ACC112 (cell line): ENCODE measurements at regions not wholly inside any gene's neighbourhood (a gene's known extent, or its start where the extent isn't known, plus 50 kb on each side); places are given as distances from the start of the nearest gene placed in this dataset.
"Not testable (repeated sequence)": the region's sequence is repeated elsewhere in the genome, so short reads cannot be mapped to it uniquely, and the experiment has no call there.

ENCODE experiments used
- H2AFZ ChIP-seq: fragments of 200-600 bp; sonication (generic); one replicate; pipeline ENCODE4 v1.6.0; 2017; ENCODE audit warnings: antibody characterized with exemption, low read length; ENCODE audit not compliant: unreplicated experiment
- H3K27ac ChIP-seq: fragments of 200-600 bp; sonication (generic); 2 replicates; pipeline ENCODE4 v1.5.1; 2014; ENCODE audit warnings: low read depth, mild to moderate bottlenecking, antibody characterized with exemption, low read length, moderate library complexity
- H3K27me3 ChIP-seq: fragments of 200-600 bp; sonication (generic); 2 replicates; pipeline ENCODE4 v1.6.1; 2014; ENCODE audit warnings: mild to moderate bottlenecking, antibody characterized with exemption, low read length, moderate library complexity, mixed read lengths; ENCODE audit not compliant: insufficient read depth
- H3K36me3 ChIP-seq: fragments of 200-600 bp; sonication (generic); 2 replicates; pipeline ENCODE4 v1.6.1; 2016; ENCODE audit warnings: mild to moderate bottlenecking, antibody characterized with exemption, low read length, moderate library complexity, mixed read lengths; ENCODE audit not compliant: insufficient read depth
- H3K4me1 ChIP-seq: fragments of 200-600 bp; sonication (generic); one replicate; pipeline ENCODE4 v1.6.1; 2016; ENCODE audit warnings: low read length, mixed read lengths; ENCODE audit not compliant: insufficient read depth, unreplicated experiment, control insufficient read depth
- H3K4me3 ChIP-seq: fragments of 200-600 bp; sonication (generic); 2 replicates; pipeline ENCODE4 v1.5.1; 2014; ENCODE audit warnings: mild to moderate bottlenecking, low read depth, low read length
- H3K79me2 ChIP-seq: fragments of 200-600 bp; sonication (generic); one replicate; pipeline ENCODE4 v1.6.0; 2016; ENCODE audit warnings: low read length; ENCODE audit not compliant: control insufficient read depth, unreplicated experiment, insufficient read depth

DNA sequence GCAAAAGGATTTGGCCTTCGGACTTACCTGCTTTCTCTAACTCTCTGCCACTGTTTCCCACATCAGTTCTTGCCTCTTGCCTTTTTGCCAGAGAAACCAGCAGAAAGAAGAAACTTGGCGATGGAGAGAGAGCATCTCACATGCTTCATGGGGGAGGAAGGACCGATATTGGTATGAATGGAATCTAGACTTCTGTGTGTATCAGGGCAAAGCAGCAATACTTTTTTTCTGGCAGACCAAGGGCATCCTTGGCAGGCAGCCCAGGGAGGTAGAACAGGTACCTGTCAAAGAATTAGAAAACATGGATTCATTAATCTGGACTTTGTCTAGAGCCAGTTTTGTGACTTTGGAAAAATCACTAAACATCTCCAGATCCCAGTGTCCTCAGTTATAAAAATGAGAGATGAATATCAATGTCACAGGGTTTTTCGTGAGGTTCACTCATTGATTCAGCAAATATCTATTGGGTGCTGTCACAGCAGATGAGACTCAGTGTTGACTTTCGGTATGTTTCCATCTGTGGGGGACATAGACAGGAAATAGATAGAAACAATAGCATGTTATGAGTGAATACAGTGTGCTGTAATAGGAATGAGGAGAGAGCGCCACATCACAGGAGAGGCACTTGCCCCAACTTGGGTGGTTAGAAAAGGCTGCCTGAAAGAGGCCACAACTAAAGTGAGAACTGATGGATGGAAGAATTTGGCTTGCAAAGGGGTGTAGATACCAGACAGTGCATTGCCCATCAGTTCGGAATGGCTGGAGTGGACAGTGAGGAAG lies 114.1 kb downstream of the CD83 start:
- no peaks in the 10 kb centered on the region for H3K36me3 ChIP-seq
- no peak overlapping the region for H3K4me3 ChIP-seq
- H3K79me2 ChIP-seq: no peaks in the 10 kb centered on the region
- no peaks in the 10 kb centered on the region for H3K27me3 ChIP-seq
- H3K27ac ChIP-seq: no peak overlapping the region
- no peaks in the 10 kb centered on the region for H3K4me1 ChIP-seq
- no peak overlapping the region for H2AFZ ChIP-seq

DNA sequence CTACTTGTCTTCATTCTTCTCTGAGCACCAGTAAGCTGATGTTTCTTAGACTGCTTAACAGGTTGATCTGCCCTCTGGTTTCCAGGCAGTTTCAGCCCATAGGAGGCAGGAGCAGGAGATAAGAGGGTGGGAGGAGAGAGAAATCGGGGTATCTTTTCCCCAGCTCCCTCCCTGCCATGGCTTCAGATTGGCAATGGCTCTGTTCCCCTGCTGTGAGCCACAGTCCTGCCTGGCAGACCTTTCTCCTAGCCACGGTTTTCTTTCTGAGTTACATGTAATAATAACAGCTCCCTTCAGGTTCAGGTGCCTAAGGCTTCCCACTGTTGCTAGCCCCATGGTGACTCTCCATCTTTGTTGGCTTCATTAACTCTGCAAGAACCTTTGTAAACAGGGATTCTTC lies 115.3 kb downstream of the CD83 start:
- Histone ChIP-seq H3K4me3 (no peak overlapping the region), H3K27ac (no peak overlapping the region), H3K27me3 (peaks cover 7% of the 10 kb centered on the region; the same call in 1 of the 2 replicates), H3K36me3 (no peaks in the 10 kb centered on the region), H3K79me2 (no peaks in the 10 kb centered on the region), H2AFZ (no peak overlapping the region), H3K4me1 (no peaks in the 10 kb centered on the region)

- Histone ChIP-seq H3K4me1 (no peaks in the 10 kb centered on the region), H3K4me3 (no peak overlapping the region), H3K36me3 (no peaks in the 10 kb centered on the region), H3K27me3 (peaks cover 7% of the 10 kb centered on the region; the same call in 1 of the 2 replicates), H3K27ac (no peak overlapping the region), H2AFZ (no peak overlapping the region), H3K79me2 (no peaks in the 10 kb centered on the region)
These were observed 118.2 kb downstream of the CD83 start for GRCh38 chr6:14235653-14236356.

GRCh38 chr6:14239097-14239496 lies 121.5 kb downstream of the CD83 start:
- H3K27ac ChIP-seq: no peak overlapping the region

DNA sequence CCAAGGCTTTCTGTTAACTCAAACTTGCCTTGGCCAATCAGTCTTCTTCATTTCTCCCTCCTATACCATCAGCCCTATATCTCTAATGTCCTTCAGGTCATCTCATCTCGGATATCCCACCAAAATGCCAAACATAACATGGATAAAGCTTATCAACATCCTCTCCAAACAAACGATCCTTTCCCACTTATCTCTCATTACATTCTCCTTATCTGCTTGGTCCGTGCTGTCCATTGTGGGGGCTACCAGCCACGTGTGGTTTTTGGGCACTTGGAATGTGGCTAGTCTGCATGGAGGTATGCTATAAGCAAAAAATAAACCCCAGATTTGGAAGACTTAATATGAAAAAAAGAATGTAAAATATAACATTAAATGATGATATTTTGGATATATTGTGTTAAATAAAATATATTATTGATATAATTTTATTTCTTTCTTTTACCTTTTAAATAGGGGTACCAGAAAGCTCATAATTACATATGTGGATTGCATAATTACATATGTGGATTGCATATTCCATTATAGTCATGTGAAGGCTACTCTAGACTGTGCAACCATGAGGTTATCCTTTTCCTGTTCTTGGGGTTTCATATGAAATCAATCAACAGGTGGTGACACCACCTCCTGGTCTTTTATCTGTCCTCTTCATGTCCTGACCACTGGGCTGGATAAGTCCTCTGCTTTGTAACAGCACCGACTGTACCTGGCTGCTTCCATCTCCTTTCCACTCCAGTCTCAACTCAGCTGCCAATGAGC lies 123.0 kb downstream of the CD83 start:
- H3K4me3 ChIP-seq: no peak overlapping the region
- H3K27me3 ChIP-seq: peaks cover 7% of the 10 kb centered on the region; the same call in 1 of the 2 replicates
- no peaks in the 10 kb centered on the region for H3K36me3 ChIP-seq
- no peak overlapping the region for H3K27ac ChIP-seq
- H2AFZ ChIP-seq: no peak overlapping the region
- H3K79me2 ChIP-seq: no peaks in the 10 kb centered on the region
- no peaks in the 10 kb centered on the region for H3K4me1 ChIP-seq

More at GRCh38 chr6:14239097-14239496, 121.5 kb downstream of the CD83 start:
- no peaks in the 10 kb centered on the region for H3K36me3 ChIP-seq
- no peak overlapping the region for H2AFZ ChIP-seq
- H3K4me1 ChIP-seq: no peaks in the 10 kb centered on the region
- H3K79me2 ChIP-seq: no peaks in the 10 kb centered on the region
- H3K27me3 ChIP-seq: peaks cover 7% of the 10 kb centered on the region; the same call in 1 of the 2 replicates
- H3K4me3 ChIP-seq: no peak overlapping the region

DNA sequence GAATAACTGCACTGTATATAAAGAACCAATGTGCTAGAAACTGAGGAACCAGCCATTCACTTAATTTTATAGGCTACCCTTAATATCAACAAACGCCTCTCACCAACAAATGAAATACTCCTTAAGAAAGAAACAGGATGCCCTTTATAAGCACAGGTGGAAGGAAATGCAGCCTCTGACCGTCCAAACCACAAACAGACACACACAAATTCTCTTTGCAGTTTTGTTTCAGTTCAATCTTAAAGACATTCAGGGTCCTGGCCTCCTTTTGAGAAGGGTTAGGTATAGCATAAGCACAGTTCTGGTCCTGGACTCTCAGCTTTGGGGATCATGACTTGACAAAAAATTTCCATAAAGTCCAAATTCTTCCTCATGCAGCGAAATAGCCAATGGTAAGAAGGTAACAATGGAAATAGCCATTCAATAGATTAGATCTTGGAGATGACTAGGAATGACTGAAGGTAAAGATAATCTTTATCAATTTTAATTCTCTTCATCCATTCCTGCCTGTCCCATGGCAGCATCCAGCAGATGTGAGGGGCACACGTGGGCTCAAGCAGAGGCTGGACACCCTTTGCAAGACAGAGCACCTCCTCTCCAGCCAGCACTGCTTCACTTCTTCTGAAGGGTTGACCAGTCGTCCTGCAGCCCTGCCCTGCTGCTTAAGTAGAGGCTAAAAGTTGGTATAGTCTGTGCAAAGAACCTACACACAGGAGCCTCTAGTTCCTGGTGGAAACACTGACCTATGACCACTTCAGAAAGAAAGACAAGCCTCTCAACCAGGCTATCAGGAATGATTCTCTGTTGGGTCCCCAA lies 123.9 kb downstream of the CD83 start:
- no peak overlapping the region for H3K4me3 ChIP-seq
- H2AFZ ChIP-seq: no peak overlapping the region
- H3K27ac ChIP-seq: no peak overlapping the region
- no peaks in the 10 kb centered on the region for H3K36me3 ChIP-seq
- no peaks in the 10 kb centered on the region for H3K4me1 ChIP-seq
- no peaks in the 10 kb centered on the region for H3K79me2 ChIP-seq
- peaks cover 7% of the 10 kb centered on the region; the same call in 1 of the 2 replicates for H3K27me3 ChIP-seq

DNA sequence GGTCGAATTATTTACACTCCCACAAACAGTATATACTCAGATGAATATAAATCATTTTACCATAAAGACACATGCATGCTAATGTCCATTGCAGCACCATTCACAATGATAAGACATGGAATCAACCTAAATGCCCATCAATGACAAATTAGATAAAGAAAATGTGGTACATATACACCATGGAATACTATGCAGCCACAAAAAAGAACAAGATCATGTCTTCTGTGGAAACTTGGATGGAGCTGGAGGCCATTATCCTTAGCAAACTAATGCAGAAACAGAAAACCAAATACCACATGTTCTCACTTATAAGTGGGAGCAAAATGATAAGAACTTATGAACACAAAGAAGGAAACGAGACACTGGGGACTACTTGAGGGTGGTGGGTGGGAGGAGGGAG lies 125.3 kb downstream of the CD83 start:
- H3K4me3 ChIP-seq, H3K27ac ChIP-seq, H3K79me2 ChIP-seq, H3K4me1 ChIP-seq, H2AFZ ChIP-seq, H3K27me3 ChIP-seq, H3K36me3 ChIP-seq: not testable (repeated sequence)

DNA sequence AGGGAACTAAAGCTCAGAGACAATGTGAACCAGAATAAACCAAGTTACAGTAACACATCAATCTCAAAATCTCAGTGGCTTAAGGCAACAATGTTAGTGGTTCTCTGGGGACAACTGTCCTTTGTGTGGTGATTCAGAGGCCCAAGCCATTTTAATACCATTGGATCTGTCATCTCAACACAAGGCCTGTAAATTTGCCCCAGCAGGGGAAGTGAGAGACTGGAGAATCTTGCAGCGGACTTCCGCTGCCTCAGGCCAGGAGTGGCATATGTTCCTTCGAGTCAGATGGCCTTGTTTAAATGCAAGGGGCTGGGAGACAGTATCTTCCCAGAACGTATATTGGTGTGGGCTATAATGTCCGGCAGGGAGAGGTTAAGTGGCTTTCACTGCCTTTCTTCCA lies 126.0 kb downstream of the CD83 start:
- Histone ChIP-seq H3K27me3 (no peaks in the 10 kb centered on the region), H3K79me2 (no peaks in the 10 kb centered on the region), H3K4me3 (no peak overlapping the region), H3K36me3 (no peaks in the 10 kb centered on the region), H2AFZ (no peak overlapping the region), H3K27ac (no peak overlapping the region), H3K4me1 (no peaks in the 10 kb centered on the region)

GRCh38 chr6:14246876-14247275 lies 129.3 kb downstream of the CD83 start:
- no peaks in the 10 kb centered on the region for H3K36me3 ChIP-seq
- H3K4me1 ChIP-seq: no peaks in the 10 kb centered on the region
- no peak overlapping the region for H3K4me3 ChIP-seq
- H3K27me3 ChIP-seq: no peaks in the 10 kb centered on the region
- no peak overlapping the region for H3K27ac ChIP-seq
- H3K79me2 ChIP-seq: no peaks in the 10 kb centered on the region
- no peak overlapping the region for H2AFZ ChIP-seq

DNA sequence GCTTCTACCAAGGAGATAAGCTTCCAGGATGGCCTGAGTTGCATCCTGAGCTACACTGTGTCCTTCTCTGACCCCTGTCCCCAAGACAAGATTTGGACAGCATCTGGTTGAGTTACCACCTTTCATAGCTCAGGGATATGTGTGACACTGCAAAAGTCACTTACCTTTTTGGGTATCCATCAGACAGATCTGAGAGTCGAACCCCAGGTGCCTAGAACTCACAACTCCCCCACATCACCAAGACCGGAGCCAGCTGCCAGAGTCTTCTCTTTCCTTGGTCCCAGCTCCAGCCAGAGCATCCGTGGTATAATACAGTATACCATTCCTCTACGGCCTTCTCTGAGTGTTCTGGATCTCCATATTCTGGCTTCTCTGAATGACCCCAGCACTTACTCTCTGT lies 133.0 kb downstream of the CD83 start:
- Histone ChIP-seq H2AFZ (no peak overlapping the region), H3K4me1 (no peaks in the 10 kb centered on the region), H3K79me2 (no peaks in the 10 kb centered on the region), H3K36me3 (no peaks in the 10 kb centered on the region), H3K27me3 (no peaks in the 10 kb centered on the region), H3K4me3 (no peak overlapping the region), H3K27ac (no peak overlapping the region)
